WTC11 (cell line): ENCODE measurements at regions not wholly inside any gene's neighbourhood (a gene's known extent, or its start where the extent isn't known, plus 50 kb on each side); places are given as distances from the start of the nearest gene placed in this dataset.
"Not testable (repeated sequence)": the region's sequence is repeated elsewhere in the genome, so short reads cannot be mapped to it uniquely, and the experiment has no call there.

ENCODE experiments used
- ATAC-seq: fragments of 200-7000 bp; cut with Tn5 transposase; 2 replicates; pipeline ENCODE4 v1.10.0; 2021; ENCODE audit warnings: mild to moderate bottlenecking, moderate library complexity
- CTCF ChIA-PET: fragments of 300-600 bp; sonication (Branson Sonifier 250); formaldehyde crosslinking; loops from one replicate; lab custom pipeline; 2021; ENCODE audit warnings: antibody characterized with exemption; lab: Charles Lee
- POLR2A ChIA-PET: fragments of 350-600 bp; sonication (Branson Sonifier 250); formaldehyde crosslinking; loops from one replicate; lab custom pipeline; 2021; ENCODE audit warnings: antibody characterized with exemption; lab: Charles Lee
- DNase-seq: peaks from one replicate; pipeline ENCODE4 v3.0.0; 2021; ENCODE audit warnings: low spot score
- H3K27ac Mint-ChIP-seq: 2 replicates; pipeline ENCODE4 v1.8.0; 2021; ENCODE audit warnings: mixed read lengths
- H3K27me3 Mint-ChIP-seq: 2 replicates; pipeline ENCODE4 v1.8.0; 2021; ENCODE audit warnings: low read depth, mild to moderate bottlenecking, moderate library complexity, mixed read lengths
- H3K36me3 Mint-ChIP-seq: 2 replicates; pipeline ENCODE4 v1.8.0; 2021; ENCODE audit warnings: mixed read lengths
- H3K4me1 Mint-ChIP-seq: 2 replicates; pipeline ENCODE4 v1.8.0; 2022; ENCODE audit warnings: mixed read lengths
- H3K4me3 Mint-ChIP-seq: 2 replicates; pipeline ENCODE4 v1.8.0; 2021; ENCODE audit warnings: mild to moderate bottlenecking, moderate library complexity, mixed read lengths
- H3K9me3 Mint-ChIP-seq: 2 replicates; pipeline ENCODE4 v1.8.0; 2021; ENCODE audit warnings: mixed read lengths
- EMX1 ChIP-seq: fragments of 250-450 bp; sonication (Bioruptor Pico); IDR thresholded peaks from 2 replicates; pipeline ENCODE4 v1.8.0; 2021; ENCODE audit warnings: mild to moderate bottlenecking
- FOXP1 ChIP-seq: sonication (generic); formaldehyde crosslinking; IDR thresholded peaks from 2 replicates; pipeline ENCODE4 v1.8.0; 2022; ENCODE audit warnings: missing genetic modification reagents, mild to moderate bottlenecking, moderate library complexity, borderline replicate concordance
- JAZF1 ChIP-seq: fragments of 250-450 bp; sonication (Bioruptor Pico); IDR thresholded peaks from 2 replicates; pipeline ENCODE4 v1.9.0; 2021; ENCODE audit warnings: moderate library complexity, mild to moderate bottlenecking, inconsistent platforms
- MYBL2 ChIP-seq: sonication (generic); formaldehyde crosslinking; IDR thresholded peaks from 2 replicates; pipeline ENCODE4 v1.8.1; 2023; ENCODE audit warnings: mild to moderate bottlenecking, moderate library complexity, missing genetic modification reagents
- NFATC4 ChIP-seq: fragments of 250-450 bp; sonication (Bioruptor Pico); IDR thresholded peaks from 2 replicates; pipeline ENCODE4 v1.9.0; 2021; ENCODE audit warnings: mild to moderate bottlenecking
- NFYB ChIP-seq: sonication (generic); formaldehyde crosslinking; conservative IDR thresholded peaks from 2 replicates; pipeline ENCODE4 v1.8.0; 2022; ENCODE audit warnings: low read depth, missing genetic modification reagents
- OVOL2 ChIP-seq: fragments of 250-450 bp; sonication (Bioruptor Pico); IDR thresholded peaks from 2 replicates; pipeline ENCODE4 v1.9.0; 2021; ENCODE audit warnings: mild to moderate bottlenecking, borderline replicate concordance
- RORB ChIP-seq: fragments of 250-450 bp; sonication (Bioruptor Pico); IDR thresholded peaks from 2 replicates; pipeline ENCODE4 v1.9.0; 2021; ENCODE audit warnings: mild to moderate bottlenecking
- SMAD3 ChIP-seq: sonication (generic); formaldehyde crosslinking; IDR thresholded peaks from 2 replicates; pipeline ENCODE4 v1.8.0; 2022; ENCODE audit warnings: missing genetic modification reagents, mild to moderate bottlenecking, borderline replicate concordance
- TEAD1 ChIP-seq: sonication (generic); formaldehyde crosslinking; IDR thresholded peaks from 2 replicates; pipeline ENCODE4 v1.8.0; 2022; ENCODE audit warnings: mild to moderate bottlenecking, missing genetic modification reagents
- ZBTB21 ChIP-seq: sonication (generic); formaldehyde crosslinking; IDR thresholded peaks from 2 replicates; pipeline ENCODE4 v1.8.1; 2023; ENCODE audit warnings: mild to moderate bottlenecking, missing genetic modification reagents, borderline replicate concordance
- ZNF138 ChIP-seq: sonication (generic); formaldehyde crosslinking; conservative IDR thresholded peaks from 2 replicates; pipeline ENCODE4 v1.8.1; 2022; ENCODE audit warnings: mild to moderate bottlenecking, moderate library complexity, missing genetic modification reagents
- ZNF423 ChIP-seq: fragments of 250-450 bp; sonication (Bioruptor Pico); IDR thresholded peaks from 2 replicates; pipeline ENCODE4 v2.1.2; 2022; ENCODE audit warnings: mild to moderate bottlenecking, moderate library complexity
- TF ChIP-seq, protein P1 (sequence below): sonication (generic); formaldehyde crosslinking; IDR thresholded peaks from 2 replicates; pipeline ENCODE4 v1.8.1; 2023; ENCODE audit warnings: mild to moderate bottlenecking, missing genetic modification reagents, moderate library complexity
- TF ChIP-seq, protein P2 (sequence below): fragments of 250-450 bp; sonication (Bioruptor Pico); IDR thresholded peaks from 2 replicates; pipeline ENCODE4 v1.9.0; 2021; ENCODE audit warnings: mild to moderate bottlenecking
- TF ChIP-seq, protein P3 (sequence below): sonication (generic); formaldehyde crosslinking; IDR thresholded peaks from 2 replicates; pipeline ENCODE4 v1.8.0; 2022; ENCODE audit warnings: mild to moderate bottlenecking, missing genetic modification reagents

DNA sequence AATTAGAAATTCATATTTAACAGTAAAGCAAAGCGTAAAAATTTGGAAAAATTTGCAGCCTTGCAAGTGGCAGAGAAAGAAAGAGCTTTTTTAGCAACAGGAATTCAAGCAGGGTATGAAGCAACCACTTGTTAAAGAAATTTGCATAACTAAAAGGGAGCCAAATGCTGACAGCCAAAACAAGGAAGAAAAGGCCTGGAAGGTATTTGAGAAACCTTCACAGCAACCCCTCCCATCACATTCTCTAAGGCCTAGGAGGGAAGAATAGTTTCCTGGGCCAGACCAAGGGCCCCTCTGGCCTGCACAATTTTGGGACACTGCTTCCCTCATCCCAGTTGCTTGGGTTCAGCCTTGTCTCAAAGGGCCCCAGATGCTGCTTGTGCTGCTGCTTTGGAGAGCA is 672.4 kb upstream of the TMPRSS15 start:
- ChIA-PET POLR2A (no interaction called here), CTCF (no interaction called here)
- Mint-ChIP-seq H3K9me3 (peaks cover 56% of the 10 kb centered on the region), H3K27ac (peak overlapping the region; percentile 68; the same call in 1 of the 2 replicates), H3K4me3 (no peak overlapping the region), H3K4me1 (peaks cover 5% of the 10 kb centered on the region), H3K36me3 (peaks cover 49% of the 10 kb centered on the region), H3K27me3 (no peaks in the 10 kb centered on the region; the same call in 1 of the 2 replicates)
- TF ChIP-seq ZNF423 (CRISPR knock-in tag) (no peak), RORB (CRISPR knock-in tag) (no peak), ZNF138 (CRISPR knock-in tag) (no peak), OVOL2 (CRISPR knock-in tag) (no peak), EMX1 (CRISPR knock-in tag) (no peak), NFYB (CRISPR knock-in tag) (no peak), NFATC4 (CRISPR knock-in tag) (no peak)
- ATAC-seq: peak; percentile 97
- DNase-seq: no peak

DNA sequence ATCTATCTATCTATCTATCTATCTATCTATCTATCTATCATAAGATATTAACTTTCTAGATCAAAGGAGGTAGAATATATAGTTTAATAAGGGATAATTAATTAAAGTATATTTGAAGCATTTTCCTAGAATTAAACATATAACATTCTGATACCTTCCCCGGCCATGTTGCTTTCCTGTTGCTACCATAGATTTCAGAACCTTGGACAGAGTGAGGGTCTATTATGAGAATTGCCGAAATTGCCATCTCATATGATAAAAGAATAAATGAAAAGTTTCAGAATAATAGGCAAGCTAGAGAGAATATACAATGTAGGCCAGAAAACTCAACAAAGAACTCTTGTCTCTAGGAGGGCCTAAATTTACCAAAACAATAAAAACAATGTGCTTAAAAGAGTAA is 706.1 kb upstream of the TMPRSS15 start:
- no peak overlapping the region for H3K4me3 Mint-ChIP-seq
- TF ChIP-seq, protein P1, sequence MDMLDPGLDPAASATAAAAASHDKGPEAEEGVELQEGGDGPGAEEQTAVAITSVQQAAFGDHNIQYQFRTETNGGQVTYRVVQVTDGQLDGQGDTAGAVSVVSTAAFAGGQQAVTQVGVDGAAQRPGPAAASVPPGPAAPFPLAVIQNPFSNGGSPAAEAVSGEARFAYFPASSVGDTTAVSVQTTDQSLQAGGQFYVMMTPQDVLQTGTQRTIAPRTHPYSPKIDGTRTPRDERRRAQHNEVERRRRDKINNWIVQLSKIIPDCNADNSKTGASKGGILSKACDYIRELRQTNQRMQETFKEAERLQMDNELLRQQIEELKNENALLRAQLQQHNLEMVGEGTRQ (CRISPR knock-in tag): no peak
- TF ChIP-seq SMAD3 (CRISPR knock-in tag) (no peak), ZNF138 (CRISPR knock-in tag) (no peak), FOXP1 (no peak), JAZF1 (CRISPR knock-in tag) (no peak), NFATC4 (CRISPR knock-in tag) (no peak), TEAD1 (CRISPR knock-in tag) (no peak)
- TF ChIP-seq, protein P2, sequence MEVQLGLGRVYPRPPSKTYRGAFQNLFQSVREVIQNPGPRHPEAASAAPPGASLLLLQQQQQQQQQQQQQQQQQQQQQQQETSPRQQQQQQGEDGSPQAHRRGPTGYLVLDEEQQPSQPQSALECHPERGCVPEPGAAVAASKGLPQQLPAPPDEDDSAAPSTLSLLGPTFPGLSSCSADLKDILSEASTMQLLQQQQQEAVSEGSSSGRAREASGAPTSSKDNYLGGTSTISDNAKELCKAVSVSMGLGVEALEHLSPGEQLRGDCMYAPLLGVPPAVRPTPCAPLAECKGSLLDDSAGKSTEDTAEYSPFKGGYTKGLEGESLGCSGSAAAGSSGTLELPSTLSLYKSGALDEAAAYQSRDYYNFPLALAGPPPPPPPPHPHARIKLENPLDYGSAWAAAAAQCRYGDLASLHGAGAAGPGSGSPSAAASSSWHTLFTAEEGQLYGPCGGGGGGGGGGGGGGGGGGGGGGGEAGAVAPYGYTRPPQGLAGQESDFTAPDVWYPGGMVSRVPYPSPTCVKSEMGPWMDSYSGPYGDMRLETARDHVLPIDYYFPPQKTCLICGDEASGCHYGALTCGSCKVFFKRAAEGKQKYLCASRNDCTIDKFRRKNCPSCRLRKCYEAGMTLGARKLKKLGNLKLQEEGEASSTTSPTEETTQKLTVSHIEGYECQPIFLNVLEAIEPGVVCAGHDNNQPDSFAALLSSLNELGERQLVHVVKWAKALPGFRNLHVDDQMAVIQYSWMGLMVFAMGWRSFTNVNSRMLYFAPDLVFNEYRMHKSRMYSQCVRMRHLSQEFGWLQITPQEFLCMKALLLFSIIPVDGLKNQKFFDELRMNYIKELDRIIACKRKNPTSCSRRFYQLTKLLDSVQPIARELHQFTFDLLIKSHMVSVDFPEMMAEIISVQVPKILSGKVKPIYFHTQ (CRISPR knock-in tag): no peak
- H3K9me3 Mint-ChIP-seq: no peaks in the 10 kb centered on the region
- H3K27ac Mint-ChIP-seq: no peak overlapping the region
- ChIA-PET POLR2A (no interaction called here), CTCF (no interaction called here)
- H3K36me3 Mint-ChIP-seq: no peaks in the 10 kb centered on the region
- DNase-seq (no peak), ATAC-seq (no peak)
- H3K27me3 Mint-ChIP-seq: no peaks in the 10 kb centered on the region
- peaks cover 6% of the 10 kb centered on the region for H3K4me1 Mint-ChIP-seq

DNA sequence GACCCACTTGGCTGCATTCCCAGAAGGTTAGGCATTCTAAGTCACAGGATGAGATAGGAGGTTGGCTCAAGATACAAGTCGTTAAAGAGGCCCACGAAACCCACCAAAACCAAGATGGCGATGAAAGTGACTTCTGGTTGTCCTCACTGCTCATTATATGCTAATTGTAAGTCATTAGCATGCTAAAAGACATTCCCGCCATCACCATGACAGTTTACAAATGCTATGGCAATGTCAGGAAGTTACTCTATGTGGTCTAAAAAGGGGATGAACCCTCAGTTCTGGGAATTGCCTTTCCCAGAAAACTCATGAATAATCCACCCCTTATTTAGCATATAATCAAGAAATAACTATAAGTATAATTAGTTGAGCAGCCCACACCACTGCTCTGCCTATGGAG is 715.7 kb upstream of the TMPRSS15 start:
- H3K36me3 Mint-ChIP-seq, POLR2A ChIA-PET, H3K4me3 Mint-ChIP-seq, H3K27ac Mint-ChIP-seq, DNase-seq, CTCF ChIA-PET, ATAC-seq: not testable (repeated sequence)
- Mint-ChIP-seq H3K9me3 (peaks cover 17% of the 10 kb centered on the region), H3K27me3 (peaks cover 34% of the 10 kb centered on the region), H3K4me1 (peaks cover 56% of the 10 kb centered on the region)

DNA sequence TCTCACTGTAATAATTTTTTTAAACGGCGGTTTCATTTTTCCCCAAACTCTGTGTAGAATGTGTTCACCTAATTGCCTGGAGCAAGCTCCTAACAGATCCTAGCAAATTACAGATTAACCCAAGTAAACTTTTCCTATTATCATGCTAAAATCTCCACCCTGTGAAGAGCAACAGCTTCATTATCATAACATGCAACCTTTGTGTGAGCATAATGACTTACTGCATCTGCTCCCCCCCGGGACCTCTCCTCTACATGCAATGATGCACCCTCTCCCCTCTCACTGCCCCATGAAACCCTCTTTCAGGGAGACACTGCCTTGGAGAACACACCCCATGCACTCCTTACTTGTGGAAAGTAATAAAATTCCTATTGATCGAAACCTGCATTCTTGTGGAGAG is 717.0 kb upstream of the TMPRSS15 start:
- peaks cover 34% of the 10 kb centered on the region for H3K27me3 Mint-ChIP-seq
- peak; percentile 11 for DNase-seq
- POLR2A ChIA-PET: no interaction called here
- TF ChIP-seq MYBL2 (CRISPR knock-in tag): no peak
- TF ChIP-seq, protein P3, sequence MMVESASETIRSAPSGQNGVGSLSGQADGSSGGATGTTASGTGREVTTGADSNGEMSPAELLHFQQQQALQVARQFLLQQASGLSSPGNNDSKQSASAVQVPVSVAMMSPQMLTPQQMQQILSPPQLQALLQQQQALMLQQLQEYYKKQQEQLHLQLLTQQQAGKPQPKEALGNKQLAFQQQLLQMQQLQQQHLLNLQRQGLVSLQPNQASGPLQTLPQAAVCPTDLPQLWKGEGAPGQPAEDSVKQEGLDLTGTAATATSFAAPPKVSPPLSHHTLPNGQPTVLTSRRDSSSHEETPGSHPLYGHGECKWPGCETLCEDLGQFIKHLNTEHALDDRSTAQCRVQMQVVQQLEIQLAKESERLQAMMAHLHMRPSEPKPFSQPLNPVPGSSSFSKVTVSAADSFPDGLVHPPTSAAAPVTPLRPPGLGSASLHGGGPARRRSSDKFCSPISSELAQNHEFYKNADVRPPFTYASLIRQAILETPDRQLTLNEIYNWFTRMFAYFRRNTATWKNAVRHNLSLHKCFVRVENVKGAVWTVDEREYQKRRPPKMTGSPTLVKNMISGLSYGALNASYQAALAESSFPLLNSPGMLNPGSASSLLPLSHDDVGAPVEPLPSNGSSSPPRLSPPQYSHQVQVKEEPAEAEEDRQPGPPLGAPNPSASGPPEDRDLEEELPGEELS (CRISPR knock-in tag): peak; percentile 40; the same call in 1 of the 2 replicates
- no peak for TF ChIP-seq ZBTB21 (CRISPR knock-in tag)
- peak overlapping the region; percentile 14; the same call in 1 of the 2 replicates for H3K4me3 Mint-ChIP-seq
- CTCF ChIA-PET: no interaction called here
- H3K36me3 Mint-ChIP-seq: 0 out of 2 replicates have a peak, but pooled peaks cover 6% of the 10 kb centered on the region
- peak overlapping the region; percentile 86 for H3K27ac Mint-ChIP-seq
- peak; percentile 92 for ATAC-seq
- peaks cover 14% of the 10 kb centered on the region for H3K9me3 Mint-ChIP-seq
- peaks cover 50% of the 10 kb centered on the region for H3K4me1 Mint-ChIP-seq
